ENCODE measurements at regions not wholly inside any gene's neighbourhood (a gene's known extent, or its start where the extent isn't known, plus 50 kb on each side); places are given as distances from the start of the nearest gene placed in this dataset.
A peak's percentile ranks its signal among the peaks of the same experiment; 100 is the strongest.

GRCh38 chr13:99702687-99703319 is 201.5 kb downstream of the TM9SF2 start:
- peak overlapping the region; percentile 84; the same call in 1 of the 2 replicates for H2BK5ac ChIP-seq (ENCODE audit: low read depth, low read length)
- 0 out of 2 replicates have a peak overlapping the region, but pooled peaks have one; percentile 12 for H2BK15ac ChIP-seq (ENCODE audit: low read length)
- no peaks in the 10 kb centered on the region for H3K27me3 ChIP-seq (replicated peaks in 1 of 4; ENCODE audit: control insufficient read depth in 3 of 4, extremely low read depth in 1 of 4, insufficient read depth in 3 of 4, low read length in 3 of 4)
- peak overlapping the region; percentile 19 for H4K5ac ChIP-seq (ENCODE audit: insufficient read length, low read depth, low read length)
- POLR2A ChIA-PET (ENCODE audit: partially characterized antibody): interaction anchor here (0.8 to 13.3 kb wide), 21 partner anchors 9 to 278 kb away, joined by 3 to 229 read pairs (median 4); partner anchors contain the start of gene ZIC2
- H3K18ac ChIP-seq (ENCODE audit: extremely low read depth, low read length): peak overlapping the region; percentile 9
- peak overlapping the region; percentile 17 for H2BK20ac ChIP-seq (ENCODE audit: low read length)
- H3K27ac ChIP-seq (ENCODE audit: low read depth, low read length): peak overlapping the region; percentile 31; the same call in 1 of the 2 replicates
- no peaks in the 10 kb centered on the region for H3K79me1 ChIP-seq (ENCODE audit: low read depth, low read length)
- H4K20me1 ChIP-seq (replicated peaks in 1 of 2; ENCODE audit: control insufficient read depth in 1 of 2, insufficient read depth in 2 of 2, low read length in 2 of 2): no peaks in the 10 kb centered on the region
- 11% methylated on average over 9 of the region's 9 CpGs; no CpG with 5 or more reads in 1 of the 2 experiments for WGBS, 2 experiments (ENCODE audit: extremely low coverage in 1 of 2, insufficient coverage in 1 of 2, insufficient read length in 1 of 2, insufficient replicate concordance in 2 of 2, low coverage in 1 of 2, low lambda C conversion rate in 2 of 2, missing lambda C conversion rate in 1 of 2)
- peak overlapping the region; percentile 87; the same call in 1 of the 2 replicates for H2AK5ac ChIP-seq (ENCODE audit: low read depth, low read length)
- H3K4me3 ChIP-seq (ENCODE audit: extremely low read depth in 1 of 4, insufficient read depth in 2 of 4, low read depth in 3 of 4, low read length in 4 of 4): no peak overlapping the region
- no peak overlapping the region; a peak in 2 of 7 replicates for H3K9ac ChIP-seq (replicated peaks in 1 of 4; ENCODE audit: extremely low read depth in 1 of 4, low read depth in 3 of 4, low read length in 3 of 4)
- H3K4ac ChIP-seq (replicated peaks; ENCODE audit: insufficient read length, low read depth, low read length): peak overlapping the region; percentile 10
- peaks cover 6 to 37% (median 14%) of the 10 kb centered on the region in 4 experiments for H3K4me1 ChIP-seq (replicated peaks in 1 of 4; ENCODE audit: control insufficient read depth in 3 of 4, insufficient read depth in 4 of 4, low read length in 3 of 4)
- H3K56ac ChIP-seq (replicated peaks; ENCODE audit: insufficient read length, low read depth, low read length): no peak overlapping the region
- peak overlapping the region; percentile 72 for H4K91ac ChIP-seq (replicated peaks; ENCODE audit: insufficient read length, low read length)
- no peaks in the 10 kb centered on the region for H3K9me3 ChIP-seq (ENCODE audit: insufficient read depth in 2 of 2, low read depth in 1 of 2, low read length in 1 of 2)
- no peaks in the 10 kb centered on the region for H3K79me2 ChIP-seq (ENCODE audit: control insufficient read depth in 1 of 2, insufficient read depth in 2 of 2, low read length in 2 of 2)
- no peak overlapping the region for H2AFZ ChIP-seq (ENCODE audit: low read length)
- peak overlapping the region; percentile 81 for H2BK120ac ChIP-seq (replicated peaks; ENCODE audit: low read depth, low read length)
- H4K8ac ChIP-seq (ENCODE audit: extremely low read depth, insufficient read depth, low read length): no peak overlapping the region
- peak; percentile 75 for FAIRE-seq
- H3K36me3 ChIP-seq (ENCODE audit: control insufficient read depth in 2 of 4, insufficient read depth in 4 of 4, low read length in 3 of 4): no peaks in the 10 kb centered on the region
- CTCF ChIA-PET (ENCODE audit: partially characterized antibody): interaction anchor here (0.6 to 2.4 kb wide), 24 partner anchors 8 to 291 kb away, joined by 3 to 11 read pairs (median 4); no protein-coding TSS in a partner anchor
- H3K14ac ChIP-seq (ENCODE audit: insufficient read length): no peak overlapping the region
- peak overlapping the region; percentile 32 for H2BK12ac ChIP-seq (ENCODE audit: low read depth, low read length)
- H3K23me2 ChIP-seq (ENCODE audit: low read depth, low read length): no peaks in the 10 kb centered on the region
- peak overlapping the region; percentile 14 to 64; a peak in 3 of 4 replicates for H3K4me2 ChIP-seq (ENCODE audit: insufficient read depth in 1 of 2, low read depth in 2 of 2, low read length in 2 of 2)
- no peak overlapping the region for H3K23ac ChIP-seq (ENCODE audit: insufficient read length)
- DNase-seq (ENCODE audit: low read depth in 1 of 2, low spot score in 2 of 2): no peak
- TF ChIP-seq RBBP5 (IDR thresholded peaks at IDR 0.05; ENCODE audit: borderline replicate concordance, low read depth, low read length) (no peak), HDAC2 (IDR thresholded peaks at IDR 0.05; ENCODE audit: borderline replicate concordance in 1 of 2, low read depth in 2 of 2, low read length in 2 of 2) (peak in 1 of 2 experiments; percentile 58; a peak in 2 of 4 replicates), SIX5 (IDR thresholded peaks at IDR 0.05; ENCODE audit: low read depth, low read length) (no peak), MAFK (IDR thresholded peaks at IDR 0.05; ENCODE audit: low read depth, low read length) (no peak), ZNF274 (IDR thresholded peaks at IDR 0.05; ENCODE audit: borderline replicate concordance, extremely low read depth, low read length) (no peak), EGR1 (IDR thresholded peaks at IDR 0.05; ENCODE audit: borderline replicate concordance, low read depth, low read length) (no peak), TAF1 (IDR thresholded peaks at IDR 0.05; ENCODE audit: low read depth, low read length) (no peak), SUZ12 (IDR thresholded peaks at IDR 0.05; ENCODE audit: low read length) (no peak), HDAC6 (IDR thresholded peaks at IDR 0.05; ENCODE audit: low read depth, low read length) (no peak), MAX (IDR thresholded peaks at IDR 0.05) (peak; percentile 65; the same call in 1 of the 2 replicates), JUND (IDR thresholded peaks at IDR 0.05; ENCODE audit: low read length) (no peak), SAP30 (IDR thresholded peaks at IDR 0.05; ENCODE audit: insufficient read depth, insufficient replicate concordance, low read length) (no peak)

All from H1 (cell line).